Karpas-422 (cell line): ENCODE measurements at regions not wholly inside any gene's neighbourhood (a gene's known extent, or its start where the extent isn't known, plus 50 kb on each side); places are given as distances from the start of the nearest gene placed in this dataset.

Experiments
- DNase-seq: peaks from one replicate; pipeline ENCODE4 v3.0.0-alpha.2; 2015
- H2AFZ ChIP-seq: fragments of 200-600 bp; sonication (generic); 2 replicates; pipeline ENCODE4 v1.6.1; 2014; ENCODE audit warnings: antibody characterized with exemption, low read length, mixed read lengths
- H3K27ac ChIP-seq: fragments of 200-600 bp; sonication (generic); 2 replicates; pipeline ENCODE4 v1.5.1; 2014; ENCODE audit warnings: mild to moderate bottlenecking, low read length, moderate library complexity
- H3K27me3 ChIP-seq: fragments of 200-600 bp; sonication (generic); 2 replicates; pipeline ENCODE4 v1.6.1; 2014; ENCODE audit warnings: low read length, mixed read lengths
- H3K36me3 ChIP-seq: fragments of 200-600 bp; sonication (generic); 2 replicates; pipeline ENCODE4 v1.6.1; 2014; ENCODE audit warnings: low read length, mixed read lengths; ENCODE audit not compliant: insufficient read depth
- H3K4me1 ChIP-seq: fragments of 200-600 bp; sonication (generic); 2 replicates; pipeline ENCODE4 v1.6.1; 2014; ENCODE audit warnings: mild to moderate bottlenecking, low read length, mixed read lengths
- H3K4me2 ChIP-seq: fragments of 200-600 bp; sonication (generic); 2 replicates; pipeline ENCODE4 v1.6.1; 2014; ENCODE audit warnings: low read length, low read depth, mild to moderate bottlenecking; ENCODE audit not compliant: poor library complexity, severe bottlenecking
- H3K4me3 ChIP-seq: fragments of 200-600 bp; sonication (generic); 2 replicates; pipeline ENCODE4 v1.5.1; 2014; ENCODE audit warnings: mild to moderate bottlenecking, antibody characterized with exemption, low read length, mixed read lengths
- H3K79me2 ChIP-seq: fragments of 200-600 bp; sonication (generic); 2 replicates; pipeline ENCODE4 v1.6.1; 2014; ENCODE audit warnings: mild to moderate bottlenecking, low read length, mixed read lengths
- H3K9ac ChIP-seq: fragments of 200-600 bp; sonication (generic); 2 replicates; pipeline ENCODE4 v1.6.0; 2014; ENCODE audit warnings: low read length
- H3K9me2 ChIP-seq: fragments of 200-600 bp; sonication (generic), shearing (Covaris generic); replicated peaks from 2 replicates; pipeline ENCODE4 v1.6.0; 2014; ENCODE audit warnings: mild to moderate bottlenecking, low read length, moderate library complexity; ENCODE audit not compliant: insufficient read depth
- H3K9me3 ChIP-seq: fragments of 300-700, 200-600 bp; sonication (generic); 2 replicates; pipeline ENCODE4 v1.6.1; 2014; ENCODE audit warnings: low read length, mixed read lengths
- H4K20me1 ChIP-seq: fragments of 200-600 bp; sonication (generic); 2 replicates; pipeline ENCODE4 v1.6.1; 2014; ENCODE audit warnings: mild to moderate bottlenecking, antibody characterized with exemption, low read length, low read depth; ENCODE audit not compliant: insufficient read depth

GRCh38 chr2:145851730-145852129 is 1331.8 kb upstream of the ZEB2 start:
- no peaks in the 10 kb centered on the region for H3K27me3 ChIP-seq
- no peak overlapping the region for H2AFZ ChIP-seq
- H3K79me2 ChIP-seq, result no peaks in the 10 kb centered on the region
- H3K27ac ChIP-seq, result no peak overlapping the region
- H3K36me3 ChIP-seq, result no peaks in the 10 kb centered on the region
- no peaks in the 10 kb centered on the region for H3K9me3 ChIP-seq
- DNase-seq, result no peak
- no peaks in the 10 kb centered on the region for H3K9me2 ChIP-seq
- H3K4me1 ChIP-seq, result no peaks in the 10 kb centered on the region
- H3K4me2 ChIP-seq, result no peak overlapping the region
- H3K9ac ChIP-seq, result no peak overlapping the region
- no peaks in the 10 kb centered on the region for H4K20me1 ChIP-seq
- no peak overlapping the region for H3K4me3 ChIP-seq

- Histone ChIP-seq H3K4me3 (no peak overlapping the region), H2AFZ (no peak overlapping the region), H3K4me1 (peaks cover 15% of the 10 kb centered on the region), H4K20me1 (no peaks in the 10 kb centered on the region), H3K9me3 (no peaks in the 10 kb centered on the region), H3K27me3 (no peaks in the 10 kb centered on the region), H3K9ac (no peak overlapping the region), H3K36me3 (no peaks in the 10 kb centered on the region), H3K4me2 (no peak overlapping the region), H3K9me2 (no peaks in the 10 kb centered on the region), H3K79me2 (no peaks in the 10 kb centered on the region), H3K27ac (no peak overlapping the region)
- no peak for DNase-seq
Observed at GRCh38 chr2:145849466-145849865, 1329.5 kb upstream of the ZEB2 start.

- no peak for DNase-seq
- H3K4me2 ChIP-seq, result no peak overlapping the region
- H4K20me1 ChIP-seq, result no peaks in the 10 kb centered on the region
- H3K9ac ChIP-seq, result no peak overlapping the region
- H3K4me1 ChIP-seq, result peaks cover 15% of the 10 kb centered on the region
- no peak overlapping the region for H2AFZ ChIP-seq
- H3K27ac ChIP-seq, result no peak overlapping the region
- no peaks in the 10 kb centered on the region for H3K9me3 ChIP-seq
- no peaks in the 10 kb centered on the region for H3K9me2 ChIP-seq
- no peaks in the 10 kb centered on the region for H3K79me2 ChIP-seq
- H3K27me3 ChIP-seq, result no peaks in the 10 kb centered on the region
- no peak overlapping the region for H3K4me3 ChIP-seq
- H3K36me3 ChIP-seq, result no peaks in the 10 kb centered on the region
Observed at GRCh38 chr2:145846982-145847381, 1327.1 kb upstream of the ZEB2 start.

- H4K20me1 ChIP-seq, result no peaks in the 10 kb centered on the region
- H2AFZ ChIP-seq, result no peak overlapping the region
- no peaks in the 10 kb centered on the region for H3K9me3 ChIP-seq
- no peak overlapping the region for H3K4me3 ChIP-seq
- H3K4me2 ChIP-seq, result peak overlapping the region; percentile 43
- peaks cover 15% of the 10 kb centered on the region for H3K4me1 ChIP-seq
- H3K36me3 ChIP-seq, result no peaks in the 10 kb centered on the region
- no peaks in the 10 kb centered on the region for H3K79me2 ChIP-seq
- no peak overlapping the region for H3K9ac ChIP-seq
- H3K9me2 ChIP-seq, result no peaks in the 10 kb centered on the region
- no peak overlapping the region for H3K27ac ChIP-seq
- no peak for DNase-seq
- no peaks in the 10 kb centered on the region for H3K27me3 ChIP-seq
Observed at GRCh38 chr2:145845923-145846322, 1326.0 kb upstream of the ZEB2 start.

- Histone ChIP-seq H3K4me3 (no peak overlapping the region), H4K20me1 (no peaks in the 10 kb centered on the region), H3K4me1 (peaks cover 15% of the 10 kb centered on the region), H3K79me2 (no peaks in the 10 kb centered on the region), H2AFZ (no peak overlapping the region), H3K27ac (no peak overlapping the region), H3K9me3 (no peaks in the 10 kb centered on the region), H3K9me2 (no peaks in the 10 kb centered on the region), H3K9ac (no peak overlapping the region), H3K36me3 (no peaks in the 10 kb centered on the region), H3K27me3 (no peaks in the 10 kb centered on the region), H3K4me2 (peak overlapping the region; percentile 43)
- DNase-seq, result peak; percentile 68
Observed at GRCh38 chr2:145845207-145845894, 1325.4 kb upstream of the ZEB2 start.

GRCh38 chr2:145841973-145842372 is 1322.1 kb upstream of the ZEB2 start:
- Histone ChIP-seq H3K27me3 (no peaks in the 10 kb centered on the region), H3K4me2 (no peak overlapping the region), H3K9me2 (no peaks in the 10 kb centered on the region), H4K20me1 (no peaks in the 10 kb centered on the region), H2AFZ (no peak overlapping the region), H3K9ac (no peak overlapping the region), H3K9me3 (no peaks in the 10 kb centered on the region), H3K79me2 (no peaks in the 10 kb centered on the region), H3K4me3 (no peak overlapping the region), H3K36me3 (no peaks in the 10 kb centered on the region), H3K27ac (no peak overlapping the region), H3K4me1 (peaks cover 15% of the 10 kb centered on the region)
- no peak for DNase-seq

GRCh38 chr2:145836986-145837385 is 1317.1 kb upstream of the ZEB2 start:
- Histone ChIP-seq H3K27ac (no peak overlapping the region), H3K4me1 (no peaks in the 10 kb centered on the region), H3K9me3 (no peaks in the 10 kb centered on the region), H3K79me2 (no peaks in the 10 kb centered on the region), H3K9ac (no peak overlapping the region), H3K4me2 (no peak overlapping the region), H3K27me3 (no peaks in the 10 kb centered on the region), H2AFZ (no peak overlapping the region), H3K36me3 (no peaks in the 10 kb centered on the region), H3K9me2 (no peaks in the 10 kb centered on the region), H3K4me3 (no peak overlapping the region), H4K20me1 (no peaks in the 10 kb centered on the region)
- no peak for DNase-seq

GRCh38 chr2:145835665-145836064 is 1315.7 kb upstream of the ZEB2 start:
- H3K4me1 ChIP-seq, result no peaks in the 10 kb centered on the region
- H3K9ac ChIP-seq, result no peak overlapping the region
- H2AFZ ChIP-seq, result no peak overlapping the region
- no peak overlapping the region for H3K4me3 ChIP-seq
- no peaks in the 10 kb centered on the region for H3K36me3 ChIP-seq
- H3K27me3 ChIP-seq, result no peaks in the 10 kb centered on the region
- no peak for DNase-seq
- no peaks in the 10 kb centered on the region for H3K79me2 ChIP-seq
- H3K4me2 ChIP-seq, result no peak overlapping the region
- H3K27ac ChIP-seq, result no peak overlapping the region
- H4K20me1 ChIP-seq, result no peaks in the 10 kb centered on the region
- no peaks in the 10 kb centered on the region for H3K9me2 ChIP-seq
- no peaks in the 10 kb centered on the region for H3K9me3 ChIP-seq
